ENCODE measurements at regions not wholly inside any gene's neighbourhood (a gene's known extent, or its start where the extent isn't known, plus 50 kb on each side); places are given as distances from the start of the nearest gene placed in this dataset.

DNA sequence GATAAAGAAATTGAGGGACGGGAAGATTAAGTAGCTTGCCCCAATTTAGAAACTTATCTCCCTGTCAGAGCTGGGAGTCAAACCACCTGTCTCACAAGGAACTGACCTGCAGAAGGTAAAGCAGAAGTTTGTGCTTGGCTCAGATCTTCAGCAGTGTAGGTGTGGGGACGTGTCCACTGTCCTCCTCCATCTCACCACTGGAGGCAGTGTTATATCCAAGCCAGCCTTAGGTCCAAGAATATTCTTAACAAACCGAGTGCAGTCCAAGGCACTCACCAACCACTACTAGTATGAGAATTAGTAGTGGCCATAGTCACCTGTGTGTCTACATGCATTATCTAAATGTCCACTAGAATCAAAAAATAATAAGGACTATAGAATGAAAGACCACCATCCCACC is 86.3 kb upstream of the IRX1 start:
- Histone ChIP-seq H2AFZ (ENCODE audit: low read depth, low read length, poor library complexity, severe bottlenecking) (no peak overlapping the region), H3K4me2 (ENCODE audit: low read length) (no peak overlapping the region), H3K36me3 (ENCODE audit: control insufficient read depth in 1 of 2, insufficient read depth in 2 of 2, low read length in 2 of 2) (no peaks in the 10 kb centered on the region), H3K27ac (ENCODE audit: low read depth, low read length) (no peak overlapping the region), H3K4me3 (replicated peaks in 1 of 2; ENCODE audit: low read depth in 1 of 2, low read length in 2 of 2) (no peak overlapping the region), H3K27me3 (ENCODE audit: insufficient read depth, low read length) (no peaks in the 10 kb centered on the region), H3K9me3 (ENCODE audit: control insufficient read depth in 1 of 2, insufficient read depth in 1 of 2, low read depth in 1 of 2, low read length in 2 of 2) (peaks cover 5 to 15% of the 10 kb centered on the region in 2 experiments; a peak in 2 of 4 replicates), H3K9ac (ENCODE audit: low read length) (no peak overlapping the region), H3K79me2 (ENCODE audit: insufficient read depth, low read length) (no peaks in the 10 kb centered on the region), H4K20me1 (ENCODE audit: insufficient read depth) (no peaks in the 10 kb centered on the region), H3K9me2 (ENCODE audit: insufficient read depth) (no peaks in the 10 kb centered on the region), H3K4me1 (ENCODE audit: control insufficient read depth in 1 of 2, insufficient read depth in 2 of 2, low read length in 2 of 2) (no peaks in the 10 kb centered on the region)
- ChIA-PET CTCF (no interaction called here), RAD21 (ENCODE audit: low non-redundant PET in 1 of 2, low total read pairs in 2 of 2, uncharacterized antibody in 2 of 2, unreplicated experiment in 2 of 2) (no interaction called here), POLR2A (no interaction called here)
- intact Hi-C loops (cut with micrococcal nuclease) = no loop called here
- DNase-seq (ENCODE audit: low read depth, low spot score) (no peak), ATAC-seq (no peak)
- no peak for TF ChIP-seq EZH2 (IDR thresholded peaks at IDR 0.05)
- TF ChIP-seq TCF7L2 (IDR thresholded peaks at IDR 0.05; ENCODE audit: borderline replicate concordance, extremely low read depth, insufficient read depth, insufficient read length) = no peak
- no peak for TF ChIP-seq CEBPB (IDR thresholded peaks at IDR 0.05; ENCODE audit: low read depth)
- TF ChIP-seq JUND (IDR thresholded peaks at IDR 0.05) = no peak
- TF ChIP-seq, protein P1, sequence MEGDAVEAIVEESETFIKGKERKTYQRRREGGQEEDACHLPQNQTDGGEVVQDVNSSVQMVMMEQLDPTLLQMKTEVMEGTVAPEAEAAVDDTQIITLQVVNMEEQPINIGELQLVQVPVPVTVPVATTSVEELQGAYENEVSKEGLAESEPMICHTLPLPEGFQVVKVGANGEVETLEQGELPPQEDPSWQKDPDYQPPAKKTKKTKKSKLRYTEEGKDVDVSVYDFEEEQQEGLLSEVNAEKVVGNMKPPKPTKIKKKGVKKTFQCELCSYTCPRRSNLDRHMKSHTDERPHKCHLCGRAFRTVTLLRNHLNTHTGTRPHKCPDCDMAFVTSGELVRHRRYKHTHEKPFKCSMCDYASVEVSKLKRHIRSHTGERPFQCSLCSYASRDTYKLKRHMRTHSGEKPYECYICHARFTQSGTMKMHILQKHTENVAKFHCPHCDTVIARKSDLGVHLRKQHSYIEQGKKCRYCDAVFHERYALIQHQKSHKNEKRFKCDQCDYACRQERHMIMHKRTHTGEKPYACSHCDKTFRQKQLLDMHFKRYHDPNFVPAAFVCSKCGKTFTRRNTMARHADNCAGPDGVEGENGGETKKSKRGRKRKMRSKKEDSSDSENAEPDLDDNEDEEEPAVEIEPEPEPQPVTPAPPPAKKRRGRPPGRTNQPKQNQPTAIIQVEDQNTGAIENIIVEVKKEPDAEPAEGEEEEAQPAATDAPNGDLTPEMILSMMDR (IDR thresholded peaks at IDR 0.05 in 2 of 3, conservative IDR thresholded peaks at IDR 0.05 in 1 of 3; ENCODE audit: borderline replicate concordance in 1 of 3, insufficient read depth in 1 of 3, low read depth in 2 of 3, low read length in 2 of 3) = peak in 1 of 3 experiments; percentile 18; a peak in 1 of 6 replicates
- BruUV-seq (replicated peaks) = no TSS peak

DNA sequence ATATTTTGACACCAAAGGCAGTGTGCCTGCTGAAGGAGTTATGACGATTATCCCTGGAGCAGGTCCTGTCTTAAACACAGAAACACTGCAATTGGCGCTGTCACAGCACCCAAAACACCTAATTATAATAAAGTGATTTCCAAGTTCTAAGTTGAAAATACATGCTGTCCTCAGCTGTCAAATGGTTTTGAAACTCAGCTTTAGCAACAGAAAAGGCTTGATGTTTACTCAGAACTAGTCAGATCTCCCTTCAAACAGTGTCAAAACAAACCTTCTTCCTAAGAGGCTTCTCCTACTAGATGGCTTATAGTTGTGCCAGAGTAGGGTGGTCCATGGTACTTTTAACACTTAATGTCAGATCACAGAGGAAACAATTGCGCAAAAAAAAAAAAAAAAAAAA is 87.2 kb upstream of the IRX1 start:
- Histone ChIP-seq H4K20me1 (ENCODE audit: insufficient read depth) (no peaks in the 10 kb centered on the region), H3K9ac (ENCODE audit: low read length) (no peak overlapping the region), H3K4me3 (replicated peaks in 1 of 2; ENCODE audit: low read depth in 1 of 2, low read length in 2 of 2) (no peak overlapping the region), H3K27me3 (ENCODE audit: insufficient read depth, low read length) (no peaks in the 10 kb centered on the region), H3K9me3 (ENCODE audit: control insufficient read depth in 1 of 2, insufficient read depth in 1 of 2, low read depth in 1 of 2, low read length in 2 of 2) (peaks cover 5 to 20% of the 10 kb centered on the region in 2 experiments; a peak in 2 of 4 replicates), H3K4me1 (ENCODE audit: control insufficient read depth in 1 of 2, insufficient read depth in 2 of 2, low read length in 2 of 2) (no peaks in the 10 kb centered on the region), H3K9me2 (ENCODE audit: insufficient read depth) (no peaks in the 10 kb centered on the region), H3K4me2 (ENCODE audit: low read length) (no peak overlapping the region), H2AFZ (ENCODE audit: low read depth, low read length, poor library complexity, severe bottlenecking) (no peak overlapping the region), H3K36me3 (ENCODE audit: control insufficient read depth in 1 of 2, insufficient read depth in 2 of 2, low read length in 2 of 2) (no peaks in the 10 kb centered on the region), H3K27ac (ENCODE audit: low read depth, low read length) (no peak overlapping the region), H3K79me2 (ENCODE audit: insufficient read depth, low read length) (no peaks in the 10 kb centered on the region)
- DNase-seq (ENCODE audit: low read depth, low spot score) (no peak), ATAC-seq (no peak)
- TF ChIP-seq, protein P2, sequence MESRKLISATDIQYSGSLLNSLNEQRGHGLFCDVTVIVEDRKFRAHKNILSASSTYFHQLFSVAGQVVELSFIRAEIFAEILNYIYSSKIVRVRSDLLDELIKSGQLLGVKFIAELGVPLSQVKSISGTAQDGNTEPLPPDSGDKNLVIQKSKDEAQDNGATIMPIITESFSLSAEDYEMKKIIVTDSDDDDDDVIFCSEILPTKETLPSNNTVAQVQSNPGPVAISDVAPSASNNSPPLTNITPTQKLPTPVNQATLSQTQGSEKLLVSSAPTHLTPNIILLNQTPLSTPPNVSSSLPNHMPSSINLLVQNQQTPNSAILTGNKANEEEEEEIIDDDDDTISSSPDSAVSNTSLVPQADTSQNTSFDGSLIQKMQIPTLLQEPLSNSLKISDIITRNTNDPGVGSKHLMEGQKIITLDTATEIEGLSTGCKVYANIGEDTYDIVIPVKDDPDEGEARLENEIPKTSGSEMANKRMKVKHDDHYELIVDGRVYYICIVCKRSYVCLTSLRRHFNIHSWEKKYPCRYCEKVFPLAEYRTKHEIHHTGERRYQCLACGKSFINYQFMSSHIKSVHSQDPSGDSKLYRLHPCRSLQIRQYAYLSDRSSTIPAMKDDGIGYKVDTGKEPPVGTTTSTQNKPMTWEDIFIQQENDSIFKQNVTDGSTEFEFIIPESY (IDR thresholded peaks at IDR 0.05; ENCODE audit: extremely low read depth, insufficient replicate concordance, low read length) = no peak
- TF ChIP-seq YY1 (IDR thresholded peaks at IDR 0.05; ENCODE audit: extremely low read depth, insufficient replicate concordance, low read depth, low read length) = no peak
- no peak for TF ChIP-seq SRF (IDR thresholded peaks at IDR 0.05; ENCODE audit: low read depth)
- no peak for TF ChIP-seq FOSL1 (IDR thresholded peaks at IDR 0.05; ENCODE audit: low read depth)
- no peak for TF ChIP-seq EZH2phosphoT487 (IDR thresholded peaks at IDR 0.05; ENCODE audit: borderline replicate concordance)
- TF ChIP-seq, protein P3, sequence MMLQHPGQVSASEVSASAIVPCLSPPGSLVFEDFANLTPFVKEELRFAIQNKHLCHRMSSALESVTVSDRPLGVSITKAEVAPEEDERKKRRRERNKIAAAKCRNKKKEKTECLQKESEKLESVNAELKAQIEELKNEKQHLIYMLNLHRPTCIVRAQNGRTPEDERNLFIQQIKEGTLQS (IDR thresholded peaks at IDR 0.05) = no peak
- TF ChIP-seq, protein P1 (IDR thresholded peaks at IDR 0.05 in 2 of 3, conservative IDR thresholded peaks at IDR 0.05 in 1 of 3; ENCODE audit: borderline replicate concordance in 1 of 3, insufficient read depth in 1 of 3, low read depth in 2 of 3, low read length in 2 of 3) = no peak
- RAD21 ChIA-PET (ENCODE audit: low non-redundant PET in 1 of 2, low total read pairs in 2 of 2, uncharacterized antibody in 2 of 2, unreplicated experiment in 2 of 2) = no interaction called here
- BruUV-seq (replicated peaks) = no TSS peak
- CTCF ChIA-PET = no interaction called here
- POLR2A ChIA-PET = no interaction called here
- intact Hi-C loops (cut with micrococcal nuclease) = no loop called here
